ENCODE measurements at regions not wholly inside any gene's neighbourhood (a gene's known extent, or its start where the extent isn't known, plus 50 kb on each side); places are given as distances from the start of the nearest gene placed in this dataset.

DNA sequence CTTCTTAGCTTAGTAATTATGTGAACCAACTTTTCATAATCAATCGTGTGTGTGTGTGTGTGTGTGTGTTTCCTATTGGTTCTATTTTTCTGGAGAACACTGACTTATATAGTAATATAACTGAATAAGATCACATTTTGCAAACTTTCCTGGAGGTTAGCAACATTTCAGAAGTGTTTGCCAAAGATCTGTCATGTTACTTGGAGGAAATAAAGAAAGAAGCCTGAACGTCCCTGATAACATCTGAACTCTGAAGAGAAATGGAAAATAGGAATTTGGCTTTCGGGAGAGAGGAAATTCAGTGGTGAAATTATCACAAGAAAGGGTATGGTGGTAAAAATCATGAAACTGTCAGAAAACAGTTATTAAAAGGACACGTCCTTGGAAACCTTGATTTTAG, 984.4 kb upstream of the AUTS2 start:
- TF ChIP-seq, protein P1, sequence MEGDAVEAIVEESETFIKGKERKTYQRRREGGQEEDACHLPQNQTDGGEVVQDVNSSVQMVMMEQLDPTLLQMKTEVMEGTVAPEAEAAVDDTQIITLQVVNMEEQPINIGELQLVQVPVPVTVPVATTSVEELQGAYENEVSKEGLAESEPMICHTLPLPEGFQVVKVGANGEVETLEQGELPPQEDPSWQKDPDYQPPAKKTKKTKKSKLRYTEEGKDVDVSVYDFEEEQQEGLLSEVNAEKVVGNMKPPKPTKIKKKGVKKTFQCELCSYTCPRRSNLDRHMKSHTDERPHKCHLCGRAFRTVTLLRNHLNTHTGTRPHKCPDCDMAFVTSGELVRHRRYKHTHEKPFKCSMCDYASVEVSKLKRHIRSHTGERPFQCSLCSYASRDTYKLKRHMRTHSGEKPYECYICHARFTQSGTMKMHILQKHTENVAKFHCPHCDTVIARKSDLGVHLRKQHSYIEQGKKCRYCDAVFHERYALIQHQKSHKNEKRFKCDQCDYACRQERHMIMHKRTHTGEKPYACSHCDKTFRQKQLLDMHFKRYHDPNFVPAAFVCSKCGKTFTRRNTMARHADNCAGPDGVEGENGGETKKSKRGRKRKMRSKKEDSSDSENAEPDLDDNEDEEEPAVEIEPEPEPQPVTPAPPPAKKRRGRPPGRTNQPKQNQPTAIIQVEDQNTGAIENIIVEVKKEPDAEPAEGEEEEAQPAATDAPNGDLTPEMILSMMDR (IDR thresholded peaks at IDR 0.05): no peak
- TF ChIP-seq POLR2A (IDR thresholded peaks at IDR 0.05) (no peak), EP300 (IDR thresholded peaks at IDR 0.05) (no peak)

Measured in ovary (tissue), 3 donors.